ENCODE measurements at regions not wholly inside any gene's neighbourhood (a gene's known extent, or its start where the extent isn't known, plus 50 kb on each side); places are given as distances from the start of the nearest gene placed in this dataset.

- TF ChIP-seq CTCF (conservative IDR thresholded peaks at IDR 0.05; ENCODE audit: low read depth, low read length) = no peak
- TF ChIP-seq EZH2phosphoT487 (IDR thresholded peaks at IDR 0.05; ENCODE audit: borderline replicate concordance, low read length) = no peak
These were observed 252.7 kb upstream of the FAR2 start for GRCh38 chr12:28896421-28896820.

Data from PC-3 (cell line).